Adrenal gland (tissue), 9 donors: ENCODE measurements at regions not wholly inside any gene's neighbourhood (a gene's known extent, or its start where the extent isn't known, plus 50 kb on each side); places are given as distances from the start of the nearest gene placed in this dataset.

Source experiments
- DNase-seq, 7 donors: peaks; one replicate each; pipeline ENCODE4 v3.0.0-alpha.2; 2019 to 2020
- H3K27ac ChIP-seq, 5 donors: fragments of 200-600 bp; sonication (generic) in 4 of 5; 1 replicate in 3 of 5; 2 replicates in 2 of 5; pipeline versions ENCODE4 v1.5.1 to v1.8.0; 2016 to 2020; ENCODE audit warnings: mild to moderate bottlenecking in 1 of 5
- H3K27me3 ChIP-seq: fragments of 200-600 bp; 2 replicates; pipeline ENCODE4 v1.8.0; 2021
- H3K36me3 ChIP-seq, 2 donors: fragments of 200-600 bp; replicated peaks in 1 of 2; 1 replicate in 1 of 2; 2 replicates in 1 of 2; pipeline versions ENCODE4 v1.5.1 to v1.8.0; 2018 to 2022
- H3K4me1 ChIP-seq, 2 donors: fragments of 200-600 bp; replicated peaks in 1 of 2; 1 replicate in 1 of 2; 2 replicates in 1 of 2; pipeline versions ENCODE4 v1.5.1 to v1.8.0; 2018 to 2021
- H3K4me3 ChIP-seq, 4 donors: fragments of 200-600 bp; sonication (generic) in 3 of 4; one replicate each; pipeline ENCODE4 v1.5.1; 2016 to 2018
- H3K9me3 ChIP-seq, 3 donors: fragments of 200-600 bp; sonication (generic) in 1 of 3; replicated peaks in 1 of 3; 1 replicate in 2 of 3; 2 replicates in 1 of 3; pipeline versions ENCODE4 v1.5.1 to v1.8.0; 2016 to 2021
- POLR2A ChIP-seq, 2 donors: fragments of 450-650 bp; IDR thresholded peaks; one replicate each; pipeline ENCODE4 v1.6.1; 2017; ENCODE audit warnings: antibody characterized with exemption in 2 of 2, mild to moderate bottlenecking in 2 of 2, moderate library complexity in 1 of 2
- WGBS, 4 donors: extraction: QIAGEN DNeasy Blood & Tissue Kit in 2 of 4; methylation state at CpG; one replicate each; pipeline versions ENCODE4 v1.1.5 to v1.1.7; 2013 to 2017; 5-methylcytosine and 5-hydroxymethylcytosine counted together
- intact Hi-C, 2 donors: fragments of 100-400 bp; cut with DNase I; formaldehyde crosslinking; loops; one replicate each; pipeline versions ENCODE4 v1.14.1 to v1.15.0; 2022 to 2023
- TF ChIP-seq, protein P1 (sequence below), 6 experiments: fragments of 450-650 bp in 4 of 6; fragments of 200-600 bp in 2 of 6; sonication (generic) in 1 of 6; IDR thresholded peaks; 1 replicate in 5 of 6; 2 replicates in 1 of 6; pipeline versions ENCODE4 v1.5.1 to v1.8.0; 2016 to 2021; ENCODE audit warnings: antibody characterized with exemption in 6 of 6, mild to moderate bottlenecking in 2 of 6, moderate library complexity in 1 of 6
- donor health status: healthy with polysubstance abuse.
- donor health status: Bipolar disorder and iron deficiency.
- donor health status: DM: yes; HTN: yes; CAD: no.
- donor health status: DM: no; HTN: no; CAD: no.
- donor health status: DM: no; HTN: no; CAD: no.

DNA sequence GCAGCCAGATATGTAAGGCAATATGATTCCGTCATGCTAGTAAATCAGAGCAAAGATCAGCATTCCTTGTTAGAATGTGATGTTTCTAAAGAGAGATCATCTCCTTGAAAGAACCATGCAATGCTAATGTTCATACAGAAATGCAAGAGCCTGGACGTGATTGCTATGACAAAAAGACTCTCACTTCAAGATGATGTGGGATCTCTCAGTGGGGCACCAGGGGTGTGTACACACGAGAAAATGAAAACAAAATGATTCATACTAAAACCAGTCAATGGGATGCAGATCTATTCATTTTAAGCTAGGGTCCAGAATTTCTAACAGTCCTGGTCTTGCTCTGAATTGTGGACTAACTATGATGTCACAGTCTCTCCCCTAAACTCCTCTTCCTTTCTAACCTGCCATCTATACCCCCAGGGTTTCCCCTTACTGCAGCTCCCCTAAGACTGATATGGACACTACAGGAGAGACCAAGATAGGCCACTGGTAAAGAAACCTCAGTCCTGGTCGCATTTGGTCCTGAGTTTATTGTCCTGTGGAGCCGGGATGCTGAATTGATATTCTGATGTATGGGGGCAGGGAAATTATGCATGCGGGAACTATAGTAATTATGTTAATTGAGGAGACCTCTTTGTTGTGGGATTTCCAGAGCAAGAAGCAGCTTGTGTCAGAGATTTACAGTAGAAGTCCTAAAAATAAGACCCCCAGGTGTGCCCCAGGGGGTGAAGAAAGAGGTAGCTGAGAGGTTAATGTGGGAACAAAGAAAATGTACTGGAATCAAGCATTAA, 179.0 kb downstream of the PMP22 start:
- H3K36me3 ChIP-seq, result no peaks in the 10 kb centered on the region
- 51 to 65% (median 57%) methylated on average over 6 of the region's 6 CpGs for WGBS, 4 donors
- TF ChIP-seq, protein P1, sequence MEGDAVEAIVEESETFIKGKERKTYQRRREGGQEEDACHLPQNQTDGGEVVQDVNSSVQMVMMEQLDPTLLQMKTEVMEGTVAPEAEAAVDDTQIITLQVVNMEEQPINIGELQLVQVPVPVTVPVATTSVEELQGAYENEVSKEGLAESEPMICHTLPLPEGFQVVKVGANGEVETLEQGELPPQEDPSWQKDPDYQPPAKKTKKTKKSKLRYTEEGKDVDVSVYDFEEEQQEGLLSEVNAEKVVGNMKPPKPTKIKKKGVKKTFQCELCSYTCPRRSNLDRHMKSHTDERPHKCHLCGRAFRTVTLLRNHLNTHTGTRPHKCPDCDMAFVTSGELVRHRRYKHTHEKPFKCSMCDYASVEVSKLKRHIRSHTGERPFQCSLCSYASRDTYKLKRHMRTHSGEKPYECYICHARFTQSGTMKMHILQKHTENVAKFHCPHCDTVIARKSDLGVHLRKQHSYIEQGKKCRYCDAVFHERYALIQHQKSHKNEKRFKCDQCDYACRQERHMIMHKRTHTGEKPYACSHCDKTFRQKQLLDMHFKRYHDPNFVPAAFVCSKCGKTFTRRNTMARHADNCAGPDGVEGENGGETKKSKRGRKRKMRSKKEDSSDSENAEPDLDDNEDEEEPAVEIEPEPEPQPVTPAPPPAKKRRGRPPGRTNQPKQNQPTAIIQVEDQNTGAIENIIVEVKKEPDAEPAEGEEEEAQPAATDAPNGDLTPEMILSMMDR (IDR thresholded peaks at IDR 0.05), result no peak
- TF ChIP-seq POLR2A (IDR thresholded peaks at IDR 0.05), result no peak
- no peaks in the 10 kb centered on the region for H3K4me1 ChIP-seq
- DNase-seq, result no peak
- no peak overlapping the region for H3K27ac ChIP-seq
- peaks cover 10% of the 10 kb centered on the region for H3K27me3 ChIP-seq
- intact Hi-C loops, result no loop called here
- no peak overlapping the region for H3K4me3 ChIP-seq
- no peaks in the 10 kb centered on the region for H3K9me3 ChIP-seq

DNA sequence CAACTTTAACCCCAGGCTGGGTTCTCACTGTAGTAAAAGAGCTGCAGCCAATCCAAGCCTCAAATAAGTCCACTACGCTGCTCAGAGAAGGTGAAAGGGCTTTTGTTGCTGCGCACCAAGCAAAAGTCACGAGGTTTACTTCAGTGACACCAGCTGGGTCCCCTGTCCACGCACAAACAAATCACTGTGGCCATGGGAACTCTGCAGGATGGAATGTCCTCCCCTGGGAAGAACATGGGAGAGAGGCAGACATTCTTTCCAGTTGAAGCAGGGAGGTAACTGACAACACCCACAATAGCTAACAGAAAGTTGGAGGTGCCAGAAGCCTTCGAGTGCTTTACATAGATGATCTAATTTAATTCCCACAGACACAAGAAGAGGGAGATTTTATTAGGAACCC, 181.9 kb downstream of the PMP22 start:
- DNase-seq, result no peak
- Histone ChIP-seq H3K27ac (no peak overlapping the region), H3K27me3 (peaks cover 7% of the 10 kb centered on the region), H3K9me3 (no peaks in the 10 kb centered on the region), H3K4me1 (no peaks in the 10 kb centered on the region), H3K4me3 (no peak overlapping the region), H3K36me3 (no peaks in the 10 kb centered on the region)
- intact Hi-C loops, result no loop called here
- TF ChIP-seq, protein P1 (IDR thresholded peaks at IDR 0.05), result no peak
- no peak for TF ChIP-seq POLR2A (IDR thresholded peaks at IDR 0.05)
- WGBS, 4 donors, result 57 to 63% (median 59%) methylated on average over 5 of the region's 5 CpGs

DNA sequence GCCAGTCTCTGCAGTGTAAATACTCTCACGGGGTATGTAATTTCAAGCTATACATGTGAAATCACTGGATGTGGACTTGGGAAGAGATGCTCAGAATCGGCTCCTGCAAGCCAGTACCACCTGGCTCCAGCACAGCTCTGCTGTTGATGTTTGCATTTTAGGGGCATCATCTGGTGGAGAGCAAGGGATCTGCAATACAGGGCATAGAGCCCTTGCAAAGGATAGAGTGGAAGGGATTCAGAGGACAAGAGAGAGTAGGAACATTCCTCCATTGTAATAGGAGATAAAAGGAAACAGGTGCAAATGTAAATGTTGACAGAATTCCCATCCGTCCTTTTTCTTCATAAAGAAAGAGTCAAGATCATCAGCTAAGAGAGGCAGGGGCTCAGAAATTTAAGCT, 184.1 kb downstream of the PMP22 start:
- Histone ChIP-seq H3K27me3 (peaks cover 7% of the 10 kb centered on the region), H3K9me3 (no peaks in the 10 kb centered on the region), H3K4me1 (no peaks in the 10 kb centered on the region), H3K4me3 (no peak overlapping the region), H3K36me3 (no peaks in the 10 kb centered on the region), H3K27ac (no peak overlapping the region)
- TF ChIP-seq POLR2A (IDR thresholded peaks at IDR 0.05), result no peak
- TF ChIP-seq, protein P1 (IDR thresholded peaks at IDR 0.05), result no peak
- no peak for DNase-seq
- intact Hi-C loops, result no loop called here
- 64 to 73% (median 69%) methylated on average over 3 of the region's 3 CpGs for WGBS, 4 donors

DNA sequence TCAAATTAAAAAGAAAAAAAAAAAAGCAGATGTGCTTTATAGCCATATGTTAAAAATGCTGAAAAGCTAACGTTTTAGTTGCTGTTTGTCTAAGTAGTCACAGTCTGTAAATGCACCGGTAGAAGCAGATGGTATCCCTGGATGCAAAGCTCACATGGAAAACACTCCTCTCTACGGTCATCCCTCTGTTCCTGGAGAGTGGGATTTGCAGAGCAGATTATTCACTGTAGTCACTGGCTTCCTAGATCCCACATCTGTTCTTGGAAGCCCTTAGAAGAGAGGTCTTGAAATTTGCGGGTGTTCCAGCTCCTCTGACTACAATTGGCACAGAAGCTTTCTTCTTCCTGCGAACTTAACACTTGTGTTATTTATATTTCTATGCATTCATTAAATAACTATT, 186.6 kb downstream of the PMP22 start:
- Histone ChIP-seq H3K4me3 (no peak overlapping the region), H3K27ac (no peak overlapping the region), H3K27me3 (peaks cover 3% of the 10 kb centered on the region), H3K4me1 (no peaks in the 10 kb centered on the region), H3K9me3 (no peaks in the 10 kb centered on the region), H3K36me3 (no peaks in the 10 kb centered on the region)
- DNase-seq, result no peak
- intact Hi-C loops, result no loop called here
- TF ChIP-seq POLR2A (IDR thresholded peaks at IDR 0.05), result no peak
- TF ChIP-seq, protein P1 (IDR thresholded peaks at IDR 0.05), result no peak
- WGBS, 4 donors, result 49 to 67% (median 56%) methylated on average over 5 of the region's 5 CpGs
